ENCODE measurements at regions not wholly inside any gene's neighbourhood (a gene's known extent, or its start where the extent isn't known, plus 50 kb on each side); places are given as distances from the start of the nearest gene placed in this dataset.

DNA sequence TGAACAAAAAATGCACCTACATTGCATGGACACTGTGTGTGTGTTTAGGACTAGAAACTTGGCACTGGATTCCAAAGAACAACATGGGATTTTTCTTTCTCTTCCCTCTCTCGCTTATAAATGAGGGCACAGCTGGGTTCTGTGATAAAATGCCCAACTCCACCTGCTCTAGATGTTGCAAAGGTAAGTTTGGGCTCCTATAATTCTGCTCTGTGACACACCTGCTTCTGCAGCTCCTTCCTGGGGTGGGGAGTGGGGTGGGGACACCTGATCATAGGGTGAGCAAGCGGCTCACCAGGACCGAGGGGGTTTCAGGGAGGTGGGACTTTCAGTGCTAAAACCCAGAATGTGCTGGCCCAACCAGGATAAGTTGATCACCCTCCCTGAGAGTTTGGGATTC is 104.3 kb downstream of the AXIN2 start:
- TF ChIP-seq, protein P1, sequence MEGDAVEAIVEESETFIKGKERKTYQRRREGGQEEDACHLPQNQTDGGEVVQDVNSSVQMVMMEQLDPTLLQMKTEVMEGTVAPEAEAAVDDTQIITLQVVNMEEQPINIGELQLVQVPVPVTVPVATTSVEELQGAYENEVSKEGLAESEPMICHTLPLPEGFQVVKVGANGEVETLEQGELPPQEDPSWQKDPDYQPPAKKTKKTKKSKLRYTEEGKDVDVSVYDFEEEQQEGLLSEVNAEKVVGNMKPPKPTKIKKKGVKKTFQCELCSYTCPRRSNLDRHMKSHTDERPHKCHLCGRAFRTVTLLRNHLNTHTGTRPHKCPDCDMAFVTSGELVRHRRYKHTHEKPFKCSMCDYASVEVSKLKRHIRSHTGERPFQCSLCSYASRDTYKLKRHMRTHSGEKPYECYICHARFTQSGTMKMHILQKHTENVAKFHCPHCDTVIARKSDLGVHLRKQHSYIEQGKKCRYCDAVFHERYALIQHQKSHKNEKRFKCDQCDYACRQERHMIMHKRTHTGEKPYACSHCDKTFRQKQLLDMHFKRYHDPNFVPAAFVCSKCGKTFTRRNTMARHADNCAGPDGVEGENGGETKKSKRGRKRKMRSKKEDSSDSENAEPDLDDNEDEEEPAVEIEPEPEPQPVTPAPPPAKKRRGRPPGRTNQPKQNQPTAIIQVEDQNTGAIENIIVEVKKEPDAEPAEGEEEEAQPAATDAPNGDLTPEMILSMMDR (IDR thresholded peaks at IDR 0.05) = no peak
- TF ChIP-seq POLR2A (IDR thresholded peaks at IDR 0.05) = no peak

Measured in right lobe of liver (tissue), 4 donors.